Mesenchymal stem cell (in vitro differentiated cells and primary cell): ENCODE measurements at regions not wholly inside any gene's neighbourhood (a gene's known extent, or its start where the extent isn't known, plus 50 kb on each side); places are given as distances from the start of the nearest gene placed in this dataset.
"Not testable (repeated sequence)": the region's sequence is repeated elsewhere in the genome, so short reads cannot be mapped to it uniquely, and the experiment has no call there.

Experiments
- DNase-seq: peaks from one replicate; pipeline ENCODE4 v3.0.0-alpha.2; 2013
- H2AFZ ChIP-seq: one replicate; pipeline ENCODE4 v1.6.1; 2013; ENCODE audit warnings: low read depth, mild to moderate bottlenecking, control low read depth, inconsistent platforms, low read length, moderate library complexity
- H2AK5ac ChIP-seq: 2 replicates; pipeline ENCODE4 v1.6.1; 2013; ENCODE audit warnings: low read length, moderate library complexity, mild to moderate bottlenecking, inconsistent platforms; ENCODE audit not compliant: severe bottlenecking
- H2BK120ac ChIP-seq: one replicate; pipeline ENCODE4 v1.6.1; 2013; ENCODE audit warnings: low read depth, mild to moderate bottlenecking, inconsistent platforms, low read length, moderate library complexity
- H2BK12ac ChIP-seq, 2 experiments: one replicate each; pipeline ENCODE4 v1.6.1; 2013; ENCODE audit warnings: inconsistent platforms in 2 of 2, low read length in 2 of 2, mild to moderate bottlenecking in 2 of 2, moderate library complexity in 2 of 2, control low read depth in 1 of 2
- H2BK15ac ChIP-seq: one replicate; pipeline ENCODE4 v1.6.1; 2013; ENCODE audit warnings: mild to moderate bottlenecking, low read depth, inconsistent platforms; ENCODE audit not compliant: poor library complexity, severe bottlenecking
- H2BK5ac ChIP-seq: 2 replicates; pipeline ENCODE4 v1.6.1; 2013; ENCODE audit warnings: low read depth, mild to moderate bottlenecking, low read length, control low read depth, inconsistent platforms; ENCODE audit not compliant: poor library complexity, severe bottlenecking
- H3K14ac ChIP-seq, 2 experiments: one replicate each; pipeline ENCODE4 v1.6.1; 2013; ENCODE audit warnings: inconsistent platforms in 2 of 2, low read length in 2 of 2, control low read depth in 1 of 2, mild to moderate bottlenecking in 1 of 2, moderate library complexity in 1 of 2
- H3K18ac ChIP-seq, 2 experiments: one replicate each; pipeline ENCODE4 v1.6.1; 2013; ENCODE audit warnings: inconsistent platforms in 2 of 2, low read length in 2 of 2, control low read depth in 1 of 2, low read depth in 1 of 2, mild to moderate bottlenecking in 1 of 2
- H3K23ac ChIP-seq, 2 experiments: one replicate each; pipeline ENCODE4 v1.6.1; 2013; ENCODE audit warnings: inconsistent platforms in 2 of 2, low read length in 2 of 2, mild to moderate bottlenecking in 2 of 2, moderate library complexity in 2 of 2, control low read depth in 1 of 2
- H3K27ac ChIP-seq: 2 replicates; pipeline ENCODE4 v1.5.1; 2013; ENCODE audit warnings: mild to moderate bottlenecking, moderate library complexity, low read length, control low read depth, inconsistent platforms; ENCODE audit not compliant: poor library complexity, severe bottlenecking
- H3K27me3 ChIP-seq, 2 experiments: 2 replicates each; pipeline versions ENCODE4 v1.6.1 to v1.7.0; 2013; ENCODE audit warnings: low read length in 2 of 2, mild to moderate bottlenecking in 2 of 2, moderate library complexity in 2 of 2, control low read depth in 1 of 2, inconsistent platforms in 1 of 2; ENCODE audit not compliant: control insufficient read depth in 1 of 2, insufficient read depth in 1 of 2
- H3K36me3 ChIP-seq, 2 experiments: 2 replicates each; pipeline versions ENCODE4 v1.6.1 to v1.7.0; 2013; ENCODE audit warnings: low read length in 2 of 2, control low read depth in 1 of 2, inconsistent platforms in 1 of 2, low read depth in 1 of 2, mild to moderate bottlenecking in 1 of 2; ENCODE audit not compliant: insufficient read depth in 2 of 2, control insufficient read depth in 1 of 2
- H3K4ac ChIP-seq, 2 experiments: one replicate each; pipeline ENCODE4 v1.6.1; 2013; ENCODE audit warnings: inconsistent platforms in 2 of 2, low read length in 2 of 2, mild to moderate bottlenecking in 2 of 2, moderate library complexity in 2 of 2, control low read depth in 1 of 2, low read depth in 1 of 2
- H3K4me1 ChIP-seq: 2 replicates; pipeline ENCODE4 v1.6.1; 2013; ENCODE audit warnings: low read depth, low read length, control low read depth; ENCODE audit not compliant: control insufficient read depth, insufficient read depth
- H3K4me2 ChIP-seq: 2 replicates; pipeline ENCODE4 v1.6.1; 2013; ENCODE audit warnings: low read length, mild to moderate bottlenecking, inconsistent platforms; ENCODE audit not compliant: poor library complexity, severe bottlenecking
- H3K4me3 ChIP-seq, 2 experiments: 2 replicates each; pipeline versions ENCODE4 v1.5.1 to v1.7.0; 2013; ENCODE audit warnings: low read length in 2 of 2, mild to moderate bottlenecking in 2 of 2, control low read depth in 1 of 2, low read depth in 1 of 2; ENCODE audit not compliant: insufficient read depth in 1 of 2
- H3K79me1 ChIP-seq: replicated peaks from 2 replicates; pipeline ENCODE4 v1.6.1; 2013; ENCODE audit warnings: mild to moderate bottlenecking, control low read depth, low read length, inconsistent platforms; ENCODE audit not compliant: poor library complexity, severe bottlenecking
- H3K9ac ChIP-seq: 2 replicates; pipeline ENCODE4 v1.7.0; 2013; ENCODE audit warnings: mild to moderate bottlenecking, low read length, moderate library complexity
- H3K9me3 ChIP-seq: 2 replicates; pipeline ENCODE4 v1.7.0; 2013; ENCODE audit warnings: mild to moderate bottlenecking, low read length; ENCODE audit not compliant: control insufficient read depth
- H4K8ac ChIP-seq: one replicate; pipeline ENCODE4 v1.6.1; 2013; ENCODE audit warnings: inconsistent platforms, mild to moderate bottlenecking, low read length, moderate library complexity
- H4K91ac ChIP-seq: one replicate; pipeline ENCODE4 v1.6.1; 2013; ENCODE audit warnings: mild to moderate bottlenecking, low read length, inconsistent platforms
- WGBS: methylation state at CpG from one replicate; pipeline ENCODE4 v1.1.7; 2013; ENCODE audit warnings: mixed read lengths; 5-methylcytosine and 5-hydroxymethylcytosine counted together

DNA sequence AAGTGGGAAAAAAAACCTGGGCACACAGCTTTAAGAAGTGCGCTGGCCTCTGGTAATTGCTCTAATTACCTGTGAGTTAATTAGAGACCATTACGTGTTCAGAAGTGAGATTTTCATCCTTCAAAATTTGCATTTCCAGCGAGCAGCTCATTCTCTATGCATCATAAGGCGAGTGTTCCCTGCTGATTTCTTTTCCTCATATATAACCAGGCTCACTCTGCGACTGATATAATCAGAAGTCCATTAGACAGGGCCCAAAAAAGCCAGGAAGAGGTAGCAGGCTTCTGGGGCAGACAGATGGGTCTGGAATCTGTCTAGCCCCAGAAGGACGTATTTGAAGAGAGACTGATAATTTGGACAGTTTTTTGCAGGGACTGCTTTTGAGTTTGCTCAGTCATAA, 158.7 kb downstream of the MTHFS start:
- no peaks in the 10 kb centered on the region for H3K36me3 ChIP-seq
- H3K4me3 ChIP-seq = no peak overlapping the region
- no peaks in the 10 kb centered on the region for H3K79me1 ChIP-seq
- H3K9ac ChIP-seq = no peak overlapping the region
- no peak overlapping the region for H4K91ac ChIP-seq
- no peak overlapping the region for H2BK120ac ChIP-seq
- H3K4ac ChIP-seq = no peak overlapping the region
- no peaks in the 10 kb centered on the region for H3K27me3 ChIP-seq
- H2BK12ac ChIP-seq = no peak overlapping the region
- H2AK5ac ChIP-seq = no peak overlapping the region
- H4K8ac ChIP-seq = no peak overlapping the region
- H3K23ac ChIP-seq = no peak overlapping the region
- H3K4me2 ChIP-seq = no peak overlapping the region
- H2BK5ac ChIP-seq = no peak overlapping the region
- WGBS = 54% methylated on average over 6 of the region's 6 CpGs
- H3K4me1 ChIP-seq = no peaks in the 10 kb centered on the region
- H3K9me3 ChIP-seq = peaks cover 9% of the 10 kb centered on the region
- no peak overlapping the region for H2BK15ac ChIP-seq
- no peak for DNase-seq
- H3K27ac ChIP-seq = no peak overlapping the region
- H3K14ac ChIP-seq = no peak overlapping the region
- H2AFZ ChIP-seq = no peak overlapping the region
- no peak overlapping the region for H3K18ac ChIP-seq

DNA sequence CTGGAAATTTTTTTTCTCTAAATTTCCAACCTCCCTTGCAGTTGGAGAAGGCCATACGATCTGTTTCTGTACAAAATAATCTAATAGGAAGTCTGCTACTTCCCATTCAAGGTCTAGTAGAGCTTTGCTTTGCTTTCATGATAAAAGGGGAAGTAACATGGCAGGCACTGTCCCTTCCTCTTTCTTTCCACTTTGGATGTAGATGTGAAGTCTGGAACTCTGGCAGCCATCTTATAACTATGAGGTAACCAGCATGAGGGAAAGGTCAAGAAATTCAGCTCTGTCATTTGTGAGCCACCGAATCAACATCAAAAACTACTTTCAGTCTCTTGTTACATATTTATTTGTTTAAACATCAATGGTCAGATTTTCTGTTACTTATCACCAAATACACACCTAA, 156.3 kb downstream of the MTHFS start:
- H2AFZ ChIP-seq = no peak overlapping the region
- no peak overlapping the region for H3K14ac ChIP-seq
- H4K91ac ChIP-seq = no peak overlapping the region
- no peak overlapping the region for H2BK12ac ChIP-seq
- no peak overlapping the region for H3K27ac ChIP-seq
- H3K36me3 ChIP-seq = no peaks in the 10 kb centered on the region
- H3K23ac ChIP-seq = no peak overlapping the region
- no peak overlapping the region for H2BK120ac ChIP-seq
- H2AK5ac ChIP-seq = no peak overlapping the region
- no CpG with 5 or more reads among the region's 2 CpGs for WGBS
- DNase-seq = no peak
- H3K27me3 ChIP-seq = no peaks in the 10 kb centered on the region
- H3K9ac ChIP-seq = no peak overlapping the region
- no peak overlapping the region for H3K4me3 ChIP-seq
- H3K18ac ChIP-seq = no peak overlapping the region
- H2BK15ac ChIP-seq = no peak overlapping the region
- H4K8ac ChIP-seq = no peak overlapping the region
- H2BK5ac ChIP-seq = no peak overlapping the region
- no peak overlapping the region for H3K4me2 ChIP-seq
- peaks cover 9% of the 10 kb centered on the region for H3K9me3 ChIP-seq
- H3K4me1 ChIP-seq = no peaks in the 10 kb centered on the region
- no peak overlapping the region for H3K4ac ChIP-seq
- H3K79me1 ChIP-seq = no peaks in the 10 kb centered on the region

DNA sequence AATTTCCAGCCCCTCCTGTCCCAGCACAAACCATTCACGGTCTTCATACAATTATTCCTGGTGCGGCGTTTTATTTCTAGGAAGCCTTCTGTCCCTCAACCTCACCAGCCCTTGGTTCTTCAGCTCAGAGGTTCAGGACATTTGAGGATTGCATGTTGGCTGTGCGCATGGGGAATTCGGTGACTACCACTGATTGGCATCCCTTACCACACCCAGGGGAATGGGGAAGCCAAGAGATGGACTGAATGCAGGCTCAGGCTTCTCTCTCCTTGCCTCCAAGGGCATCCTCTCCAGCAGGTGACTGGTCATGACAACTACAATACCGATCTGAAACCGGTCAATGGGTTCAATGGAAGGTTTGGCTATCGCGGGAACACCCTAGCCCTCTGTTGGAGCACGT, 153.8 kb downstream of the MTHFS start:
- Histone ChIP-seq H3K4ac (no peak overlapping the region), H4K8ac (no peak overlapping the region), H3K79me1 (no peaks in the 10 kb centered on the region), H3K23ac (no peak overlapping the region), H3K18ac (no peak overlapping the region), H2AK5ac (no peak overlapping the region), H2BK5ac (no peak overlapping the region), H2BK12ac (no peak overlapping the region), H2AFZ (no peak overlapping the region), H3K4me3 (no peak overlapping the region), H4K91ac (no peak overlapping the region), H3K4me2 (no peak overlapping the region), H3K4me1 (no peaks in the 10 kb centered on the region), H3K36me3 (no peaks in the 10 kb centered on the region), H3K27ac (no peak overlapping the region), H2BK15ac (no peak overlapping the region), H2BK120ac (no peak overlapping the region), H3K9ac (no peak overlapping the region), H3K27me3 (no peaks in the 10 kb centered on the region), H3K14ac (no peak overlapping the region), H3K9me3 (peaks cover 4% of the 10 kb centered on the region)
- WGBS = 74% methylated on average over 9 of the region's 10 CpGs
- no peak for DNase-seq

DNA sequence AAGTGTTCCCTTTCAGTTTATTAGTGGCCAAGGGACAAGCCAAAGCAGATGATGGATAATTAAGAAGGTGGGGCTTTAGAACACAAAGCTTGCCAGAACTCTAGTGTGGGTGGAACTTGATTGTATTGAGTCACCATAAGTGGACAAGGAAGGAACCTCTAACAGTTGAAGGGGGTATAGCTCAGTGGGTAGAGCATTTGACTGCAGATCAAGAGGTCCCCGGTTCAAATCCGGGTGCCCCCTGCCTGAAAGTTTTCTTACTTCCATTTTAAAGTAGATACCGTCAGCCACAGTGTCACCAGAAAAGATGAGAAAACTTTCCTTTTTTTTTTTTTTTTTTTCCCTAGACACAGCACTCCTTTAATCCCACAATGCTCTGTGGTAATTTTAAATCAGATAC, 152.3 kb downstream of the MTHFS start:
- not testable (repeated sequence) for H2BK120ac ChIP-seq, H2BK12ac ChIP-seq, H3K4me1 ChIP-seq, H3K4me3 ChIP-seq, H2AK5ac ChIP-seq, H3K27ac ChIP-seq, H3K23ac ChIP-seq, H2BK5ac ChIP-seq, H3K18ac ChIP-seq, H3K14ac ChIP-seq, H3K4me2 ChIP-seq, H2BK15ac ChIP-seq, H3K79me1 ChIP-seq, H3K27me3 ChIP-seq, H4K8ac ChIP-seq, H3K36me3 ChIP-seq, H3K9ac ChIP-seq, H2AFZ ChIP-seq, H3K9me3 ChIP-seq, H4K91ac ChIP-seq, H3K4ac ChIP-seq
- peak; percentile 1 for DNase-seq
- WGBS = 41% methylated on average over 3 of the region's 3 CpGs
